ENCODE measurements at regions not wholly inside any gene's neighbourhood (a gene's known extent, or its start where the extent isn't known, plus 50 kb on each side); places are given as distances from the start of the nearest gene placed in this dataset.

DNA sequence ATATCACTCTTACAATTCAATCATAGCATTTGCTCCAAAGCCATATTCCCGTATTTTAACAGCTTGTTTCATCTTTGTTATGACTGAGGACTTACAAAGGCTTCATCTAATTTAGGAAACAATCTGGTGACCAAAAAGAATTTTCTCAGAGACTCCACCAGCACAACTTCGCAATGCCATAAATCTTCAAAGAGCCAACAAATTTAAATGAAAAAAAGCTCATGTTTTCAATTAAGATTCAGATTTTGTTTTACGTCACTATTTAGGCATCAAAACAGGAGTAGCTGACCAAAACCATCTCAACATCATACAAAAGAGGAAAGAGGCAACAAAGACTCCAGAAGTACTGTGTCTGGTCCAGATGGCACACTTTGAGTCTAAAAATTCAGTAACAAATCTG is 373.3 kb downstream of the TTLL7 start:
- TF ChIP-seq CTCF (IDR thresholded peaks at IDR 0.05) (no peak), POLR2A (IDR thresholded peaks at IDR 0.05) (no peak), EP300 (IDR thresholded peaks at IDR 0.05) (no peak), POLR2AphosphoS5 (IDR thresholded peaks at IDR 0.05) (no peak)

Data from upper lobe of left lung (tissue), 4 donors.